Femur (tissue), 1 donor: ENCODE measurements at regions not wholly inside any gene's neighbourhood (a gene's known extent, or its start where the extent isn't known, plus 50 kb on each side); places are given as distances from the start of the nearest gene placed in this dataset.

ENCODE experiments used
- DNase-seq: peaks from one replicate; pipeline ENCODE4 v3.0.0-alpha.2; 2017

DNA sequence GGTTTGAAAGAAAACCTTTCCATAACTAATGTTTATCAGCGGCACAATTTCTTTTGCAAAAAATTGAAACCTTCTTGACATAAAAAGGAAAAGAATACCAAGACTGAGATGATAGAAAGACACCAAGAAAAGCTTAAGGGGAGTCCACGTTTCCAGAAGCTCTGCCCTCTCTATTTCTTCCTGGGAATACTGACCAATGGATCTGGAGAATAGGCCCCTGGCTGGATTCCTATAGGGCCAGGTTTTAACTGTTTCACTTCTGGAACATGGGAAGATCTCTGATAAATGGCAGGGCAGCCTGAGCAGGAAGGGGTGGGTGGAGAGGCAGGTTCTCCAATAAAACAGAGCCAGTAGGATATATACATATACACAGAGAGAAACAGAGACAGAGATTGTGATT, 413.4 kb upstream of the JARID2 start:
- DNase-seq: no peak

DNA sequence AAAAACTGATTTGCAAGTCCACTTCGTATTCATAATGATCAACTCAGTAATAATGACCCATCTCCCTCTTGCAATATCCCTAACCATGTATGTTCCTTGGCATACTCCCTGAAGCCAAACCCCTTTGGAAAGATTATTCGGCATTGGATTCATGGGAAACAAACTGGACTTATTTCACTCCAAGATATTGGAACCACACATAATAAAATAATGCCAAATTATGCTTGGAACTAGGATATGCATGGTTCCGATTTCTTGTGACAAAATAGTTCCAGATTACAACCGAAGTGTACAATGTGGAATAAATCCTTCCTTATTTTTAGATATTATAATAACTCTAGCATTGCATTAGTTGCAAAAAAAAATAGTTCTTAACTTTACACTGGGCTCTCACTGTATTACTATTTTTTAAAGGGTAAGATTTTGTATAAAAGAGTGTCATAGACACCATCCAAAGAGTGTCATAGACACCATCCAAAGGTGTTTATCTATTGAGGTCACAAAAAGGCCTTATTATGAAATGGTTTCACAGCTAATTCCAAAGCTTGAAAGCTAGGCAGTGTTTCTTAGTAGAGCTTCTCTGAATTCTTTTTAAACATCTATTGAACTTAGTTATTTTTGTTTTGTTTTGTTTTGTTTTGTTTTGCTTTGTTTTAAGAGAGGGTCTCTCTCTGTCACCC, 410.9 kb upstream of the JARID2 start:
- DNase-seq: no peak

DNA sequence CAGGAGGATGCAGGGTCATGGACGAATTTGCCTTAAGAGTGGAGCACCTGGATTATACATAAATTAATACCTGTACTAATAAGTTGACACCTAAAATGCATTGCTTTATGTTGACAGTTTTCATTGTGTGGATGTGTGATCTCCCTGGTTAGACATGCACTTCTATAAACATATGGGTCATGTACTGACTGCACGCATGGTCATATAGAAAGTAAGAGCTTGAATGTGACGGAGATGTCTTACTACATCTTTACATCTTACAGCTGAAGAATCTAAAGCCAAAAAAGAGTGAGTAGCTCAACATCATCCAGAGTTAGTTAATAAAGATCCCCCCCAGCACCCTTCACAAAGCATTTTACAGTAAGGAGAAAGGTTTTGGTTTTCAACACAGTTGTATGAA, 408.4 kb upstream of the JARID2 start:
- no peak for DNase-seq

DNA sequence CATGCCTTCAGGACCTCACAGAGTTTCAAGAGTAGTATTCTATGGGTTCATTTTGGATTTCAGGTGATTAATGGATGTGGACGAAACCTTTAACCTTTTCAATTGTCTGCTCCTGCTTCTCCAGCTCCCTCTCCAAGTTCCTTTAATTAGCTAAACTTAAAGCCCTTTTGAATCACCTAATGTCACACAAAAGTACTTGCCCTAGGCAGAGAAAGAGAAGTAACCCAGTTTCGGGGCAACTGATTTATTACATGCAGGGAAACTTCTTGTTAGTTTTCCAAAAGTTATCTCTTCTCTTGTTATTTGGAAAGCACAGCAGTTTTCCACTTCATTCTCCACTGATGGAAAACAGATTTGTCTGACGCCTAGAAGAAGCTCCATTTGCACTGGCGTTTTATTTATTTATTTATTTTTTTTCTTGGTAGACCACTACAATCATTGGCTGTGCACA, 407.7 kb upstream of the JARID2 start:
- DNase-seq: no peak

DNA sequence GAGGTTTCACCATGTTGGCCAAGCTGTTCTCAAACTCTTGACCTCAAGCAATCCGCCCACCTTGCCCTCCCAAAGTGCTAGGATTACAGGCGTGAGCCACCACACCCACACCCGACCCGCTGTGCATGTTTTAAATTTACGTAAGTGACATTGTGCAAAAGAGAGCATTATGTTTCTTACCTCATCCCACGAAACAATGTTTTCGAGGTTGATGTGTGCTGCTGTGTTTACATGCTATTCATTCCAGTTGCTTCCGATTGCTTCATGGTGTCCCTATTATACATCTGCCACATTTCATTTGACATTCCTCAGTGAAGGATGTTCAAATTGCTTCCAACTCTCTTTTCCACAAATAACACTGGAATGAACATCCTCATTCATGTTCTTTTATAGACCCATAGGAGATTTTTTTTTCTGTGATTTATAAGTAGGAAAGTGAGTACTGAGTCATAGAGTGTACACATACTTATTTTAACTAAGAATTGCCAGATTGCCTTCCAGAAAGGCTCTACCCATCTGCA, 403.9 kb upstream of the JARID2 start:
- no peak for DNase-seq

DNA sequence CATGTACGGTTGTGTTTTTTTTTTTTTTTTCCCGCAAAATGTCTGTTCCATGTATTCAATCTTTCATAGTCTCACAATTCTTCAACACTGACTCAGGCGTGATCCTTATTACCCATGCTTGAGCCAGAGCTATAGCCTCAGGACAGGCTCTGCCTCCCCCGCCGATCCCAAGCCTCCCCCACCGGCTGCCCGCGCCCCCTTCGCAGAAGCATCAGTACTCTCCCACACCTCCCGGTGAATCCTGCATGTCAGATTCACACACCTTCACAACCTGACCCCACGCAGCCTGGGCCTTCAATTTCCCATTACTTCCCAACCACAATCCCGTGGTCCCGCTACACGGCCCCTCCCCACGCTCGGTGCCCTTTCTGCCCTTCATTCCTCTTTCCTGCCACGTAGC, 401.5 kb upstream of the JARID2 start:
- no peak for DNase-seq

DNA sequence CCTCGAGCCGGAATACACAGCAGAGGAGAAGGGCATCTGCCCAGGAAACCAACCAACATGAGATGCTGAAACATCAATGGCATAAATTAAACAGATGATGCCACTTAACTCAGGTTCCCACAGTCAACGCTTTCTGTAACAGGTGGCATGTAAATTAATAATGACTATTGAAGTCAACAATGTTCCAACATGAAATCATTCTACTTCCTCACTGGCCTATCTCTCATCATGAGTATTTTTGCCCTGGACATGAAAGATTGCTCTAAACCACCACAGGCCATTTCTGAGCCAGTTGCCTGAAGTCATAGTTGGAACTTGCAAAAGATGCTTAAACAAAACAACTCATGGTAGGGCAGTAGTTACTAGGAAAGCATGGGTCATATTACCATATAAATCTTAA, 397.9 kb upstream of the JARID2 start:
- DNase-seq: no peak

DNA sequence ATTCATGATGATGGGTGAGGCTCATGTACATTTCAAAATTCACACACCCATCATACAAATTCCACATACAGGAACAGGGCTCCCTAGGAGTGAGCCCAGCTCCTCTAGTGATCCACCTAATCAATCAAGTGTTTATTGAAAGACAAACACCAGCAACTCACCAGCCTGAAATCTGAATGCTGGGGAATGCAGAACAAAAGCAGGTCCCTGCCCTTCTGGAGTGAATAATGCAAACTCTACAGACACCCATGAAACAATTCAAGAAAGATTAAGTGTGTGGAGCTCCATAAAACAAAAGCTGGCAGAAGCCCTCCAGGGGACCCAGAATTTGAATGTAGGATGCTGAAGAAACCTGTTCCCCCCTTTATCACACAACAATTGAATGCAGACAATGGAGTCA, 396.7 kb upstream of the JARID2 start:
- no peak for DNase-seq

DNA sequence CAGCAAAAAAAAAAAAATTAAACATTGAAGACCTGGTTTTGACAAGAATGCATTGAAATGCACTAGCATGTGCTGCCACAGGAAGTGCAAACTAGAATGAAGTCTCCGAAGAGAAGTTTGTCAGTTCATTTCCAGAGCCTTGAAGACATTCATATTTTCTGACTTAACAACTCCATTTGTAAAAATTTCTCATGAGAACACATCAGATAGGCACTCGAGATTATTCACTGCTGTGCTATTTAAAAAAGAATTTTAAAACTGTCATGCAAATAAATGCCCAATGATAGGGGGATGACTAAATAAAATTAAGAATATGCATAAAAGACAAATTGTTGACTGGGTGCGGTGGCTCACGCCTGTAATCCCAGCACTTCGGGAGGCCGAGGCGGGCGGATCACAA, 394.6 kb upstream of the JARID2 start:
- no peak for DNase-seq

DNA sequence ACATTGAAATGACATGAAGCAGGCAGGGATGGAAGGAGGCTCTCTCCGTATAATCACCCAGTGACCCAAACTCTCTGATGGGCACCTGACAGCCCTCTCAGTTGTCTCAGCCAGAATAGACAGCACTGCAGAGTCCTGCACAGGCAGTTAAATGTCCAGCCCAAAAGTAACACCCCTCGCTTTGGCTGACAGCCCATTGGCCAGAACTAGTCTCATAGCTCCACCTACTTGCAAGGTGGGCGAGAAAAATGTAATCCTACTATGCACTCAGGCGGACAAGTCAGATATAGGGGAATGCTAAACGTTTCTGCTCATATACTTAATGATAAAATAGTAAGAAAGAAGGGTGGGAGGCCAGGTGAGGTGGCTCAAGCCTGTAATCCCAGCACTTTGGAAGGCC, 393.5 kb upstream of the JARID2 start:
- no peak for DNase-seq

DNA sequence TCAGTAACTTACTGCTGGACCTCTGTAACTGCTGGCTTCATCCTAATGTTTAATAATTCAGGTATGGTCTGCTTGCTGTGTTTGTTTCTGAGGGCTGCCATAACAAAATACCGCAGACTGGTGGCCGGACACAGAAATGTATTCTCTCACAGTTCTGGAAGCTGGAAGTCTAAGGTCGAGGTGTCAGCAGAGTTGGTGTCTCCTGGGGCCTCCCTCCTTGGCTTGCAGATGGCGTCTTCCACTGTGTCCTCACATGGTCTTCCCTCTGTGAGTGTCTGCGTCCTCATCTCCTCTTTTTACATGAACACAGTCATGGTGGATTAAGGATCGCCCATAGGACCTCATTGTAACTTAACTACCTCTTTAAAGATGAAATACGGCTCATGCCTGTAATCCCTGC, 389.7 kb upstream of the JARID2 start:
- DNase-seq: no peak

DNA sequence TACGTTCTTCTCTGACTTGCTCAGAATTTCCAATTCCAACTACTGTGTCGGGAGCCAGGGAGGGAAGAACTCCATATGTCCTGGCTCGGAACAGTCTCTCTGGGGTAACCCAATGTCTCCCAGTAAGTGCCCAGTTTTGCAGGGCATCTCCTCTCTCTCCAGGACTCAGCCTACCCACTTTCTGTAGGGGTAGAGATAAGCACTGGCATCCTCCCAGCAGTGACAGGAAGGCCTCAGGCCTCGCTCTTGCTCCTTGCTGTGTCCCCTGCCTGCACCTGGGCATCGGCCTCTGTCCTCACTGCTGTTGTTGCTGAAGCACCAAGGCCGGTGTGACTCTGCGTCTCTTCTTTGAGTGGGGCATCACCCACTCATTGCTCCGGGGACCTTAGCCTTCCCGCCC, 388.9 kb upstream of the JARID2 start:
- no peak for DNase-seq

DNA sequence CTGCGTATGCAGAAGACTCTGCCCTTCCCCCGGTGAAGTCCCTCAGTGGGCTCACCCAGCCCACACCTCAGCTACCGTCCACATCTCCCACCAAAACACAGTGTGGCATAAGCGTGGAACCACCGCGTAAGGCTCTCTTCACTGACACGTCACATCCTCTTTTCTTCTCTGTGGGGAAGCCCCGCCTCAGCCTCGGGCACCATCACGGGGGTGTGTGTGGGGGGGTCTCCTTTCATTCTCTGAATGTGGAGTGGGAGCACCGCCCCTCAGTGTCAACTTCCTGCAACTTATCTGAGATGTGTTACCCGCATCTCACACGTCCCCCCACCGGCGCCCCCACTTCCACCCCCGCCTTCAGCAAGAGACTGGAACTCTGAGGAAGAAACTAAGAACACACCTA, 388.4 kb upstream of the JARID2 start:
- DNase-seq: no peak

DNA sequence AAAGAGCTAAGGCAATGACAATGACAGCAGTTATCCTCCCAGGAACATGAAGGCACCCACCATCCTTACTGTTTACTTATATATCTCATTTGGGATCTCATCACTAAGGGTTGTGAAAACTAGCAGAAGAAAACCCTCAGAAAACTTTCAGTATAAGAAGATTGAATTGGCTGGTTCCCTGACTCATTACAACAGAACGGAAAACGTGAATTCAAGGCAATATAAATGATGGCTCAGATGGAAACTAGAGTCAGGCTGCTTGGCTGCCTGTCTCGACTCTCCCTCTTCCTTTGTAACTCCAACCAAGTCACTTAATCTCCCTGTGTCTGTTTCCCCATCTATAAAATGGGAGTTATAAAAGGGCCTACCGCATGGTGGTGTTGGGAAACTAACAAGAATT, 387.1 kb upstream of the JARID2 start:
- no peak for DNase-seq

DNA sequence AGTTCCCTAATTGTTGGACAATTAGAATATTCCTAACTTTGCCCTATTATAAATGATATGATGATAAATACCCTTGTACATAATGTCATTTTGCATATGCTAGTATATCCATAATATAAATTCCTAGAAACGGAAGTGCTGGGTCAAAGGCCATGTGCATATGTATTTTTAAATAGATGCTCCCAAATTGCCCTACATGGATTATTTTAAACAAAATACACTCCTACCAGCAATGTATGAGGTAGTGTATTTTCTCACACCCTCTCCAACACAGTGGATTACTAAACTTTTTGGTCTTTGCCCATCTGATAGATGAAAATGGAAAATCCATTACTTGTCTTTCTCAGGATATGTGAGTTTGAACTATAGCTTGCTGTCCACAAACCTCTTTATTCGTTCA, 385.1 kb upstream of the JARID2 start:
- no peak for DNase-seq

DNA sequence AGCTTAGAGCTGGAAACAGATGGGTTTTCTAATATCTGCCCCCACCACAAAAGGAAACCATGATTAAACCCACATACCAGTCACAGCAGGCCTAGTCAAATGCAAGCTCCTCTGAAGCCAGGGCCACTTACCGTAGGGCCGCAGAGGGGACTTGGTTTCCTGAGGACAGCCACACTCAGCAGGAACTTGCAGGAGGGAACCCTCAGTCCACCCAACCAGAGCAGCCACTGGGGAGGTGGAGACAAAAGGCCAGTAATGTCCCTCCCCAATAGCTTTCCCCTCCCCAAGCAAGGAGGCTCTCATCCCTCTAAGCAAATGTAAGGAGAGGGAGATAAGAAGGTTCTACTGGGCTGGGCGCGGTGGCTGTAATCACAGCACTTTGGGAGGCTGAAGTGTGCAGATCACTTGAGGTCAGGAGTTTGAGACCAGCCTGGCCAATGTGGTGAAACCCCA, 384.4 kb upstream of the JARID2 start:
- no peak for DNase-seq

DNA sequence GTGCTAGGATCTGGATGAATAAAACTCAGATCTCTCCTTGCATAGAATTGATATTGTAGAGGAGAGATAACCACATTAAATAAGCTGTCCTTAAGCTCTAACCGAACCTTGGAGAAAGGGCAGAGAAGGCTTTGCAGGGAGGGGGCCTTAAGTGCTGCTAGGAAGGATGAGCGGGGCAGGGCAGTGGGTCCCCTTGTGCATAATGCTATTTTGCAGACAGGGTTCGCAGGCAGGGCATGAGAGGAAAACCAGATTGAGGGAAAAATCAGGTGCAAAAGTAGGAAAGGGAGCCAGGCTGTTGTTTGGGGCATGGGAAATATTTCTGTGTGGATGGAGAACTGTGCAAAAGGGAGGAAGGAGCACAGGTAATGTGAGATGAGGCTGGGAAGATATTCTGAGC, 383.0 kb upstream of the JARID2 start:
- DNase-seq: no peak

DNA sequence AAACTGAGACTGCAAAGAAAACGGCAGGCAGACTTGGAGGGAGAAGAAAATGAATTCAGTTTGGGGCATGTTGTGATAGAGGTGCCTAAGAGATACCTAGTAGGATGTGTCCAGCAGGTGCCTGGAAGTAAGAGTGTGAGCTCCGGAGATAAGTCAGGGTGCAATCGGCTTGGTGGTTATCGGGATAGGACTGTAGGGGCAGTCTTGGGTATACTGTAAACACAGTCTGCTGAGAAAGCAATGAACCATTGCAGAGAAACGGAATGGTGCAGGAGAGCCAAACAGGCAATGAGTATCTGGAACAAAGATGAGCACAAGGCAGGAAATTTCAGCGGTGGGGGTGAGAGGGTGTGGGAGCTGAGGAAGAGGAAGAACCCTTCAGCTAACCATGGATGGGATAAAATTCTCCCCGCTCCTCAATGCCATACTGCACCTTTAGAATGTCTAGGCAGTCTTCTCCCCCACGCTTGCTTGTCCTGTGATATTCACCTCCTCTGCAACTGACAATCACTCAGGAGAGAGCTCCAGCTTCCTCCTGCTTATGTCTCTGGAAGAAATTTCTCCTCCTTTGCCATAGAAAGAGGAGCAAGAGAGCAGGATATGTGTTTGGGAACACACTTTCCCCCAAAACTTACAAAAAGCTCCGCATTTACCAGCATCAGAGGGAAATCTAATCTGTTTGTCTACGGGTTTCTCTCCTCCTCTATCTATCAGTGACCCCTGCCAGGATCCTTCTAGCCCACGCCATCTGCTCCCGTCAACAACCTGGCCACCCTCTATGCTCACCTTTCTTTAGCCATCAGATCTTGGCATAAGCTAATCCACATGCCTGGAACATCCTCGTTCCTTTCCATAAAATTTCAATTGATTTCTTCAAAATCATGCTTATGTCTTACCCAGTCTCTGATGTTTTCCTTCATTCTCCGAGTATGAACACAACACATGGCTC, 381.7 kb upstream of the JARID2 start:
- no peak for DNase-seq

DNA sequence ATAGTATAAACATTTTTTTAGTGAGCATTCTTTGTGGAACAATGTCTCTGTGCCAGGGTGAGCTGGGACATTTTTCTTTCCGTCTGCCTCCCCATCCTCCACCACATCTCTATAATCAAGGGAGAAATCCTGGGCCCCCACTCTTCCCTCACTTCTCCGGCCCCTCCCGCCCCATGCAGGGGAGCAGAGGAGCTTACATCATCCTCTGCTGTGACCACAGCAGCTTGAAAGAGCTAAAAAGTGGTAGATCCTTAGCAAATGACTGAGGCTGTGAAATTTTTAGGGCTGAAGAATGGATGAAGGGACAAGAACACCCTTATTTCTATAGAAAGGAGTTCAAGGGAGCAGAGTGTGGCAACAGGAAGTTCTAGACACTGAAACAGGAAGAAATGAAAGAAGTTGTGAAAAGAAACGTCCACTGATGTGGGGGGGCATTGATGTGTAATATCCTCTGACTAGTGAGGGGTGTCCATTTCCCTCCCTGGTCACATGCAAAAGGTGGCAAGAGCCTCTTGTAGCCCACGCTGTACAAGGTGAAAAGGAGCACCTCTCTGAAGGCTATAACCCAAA, 380.3 kb upstream of the JARID2 start:
- no peak for DNase-seq

DNA sequence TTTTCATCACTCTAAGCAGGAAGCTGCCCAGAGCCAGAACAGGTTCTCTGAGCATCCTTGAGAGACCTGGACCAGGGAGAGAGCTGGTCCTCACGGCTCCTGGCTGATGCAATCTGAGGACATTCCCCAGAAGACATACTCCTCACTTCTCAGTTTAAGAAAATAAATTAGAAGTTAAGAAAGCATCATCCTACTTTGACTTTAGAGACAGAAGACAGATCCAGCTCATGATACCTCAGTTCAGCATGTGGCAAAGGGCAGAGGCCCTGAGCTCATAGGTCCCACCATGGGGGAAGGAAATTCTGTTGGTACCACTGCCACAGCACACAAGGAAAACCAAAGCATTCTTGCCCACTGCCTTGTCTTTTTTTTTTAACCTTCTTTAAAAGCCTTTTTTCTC, 378.1 kb upstream of the JARID2 start:
- DNase-seq: no peak

DNA sequence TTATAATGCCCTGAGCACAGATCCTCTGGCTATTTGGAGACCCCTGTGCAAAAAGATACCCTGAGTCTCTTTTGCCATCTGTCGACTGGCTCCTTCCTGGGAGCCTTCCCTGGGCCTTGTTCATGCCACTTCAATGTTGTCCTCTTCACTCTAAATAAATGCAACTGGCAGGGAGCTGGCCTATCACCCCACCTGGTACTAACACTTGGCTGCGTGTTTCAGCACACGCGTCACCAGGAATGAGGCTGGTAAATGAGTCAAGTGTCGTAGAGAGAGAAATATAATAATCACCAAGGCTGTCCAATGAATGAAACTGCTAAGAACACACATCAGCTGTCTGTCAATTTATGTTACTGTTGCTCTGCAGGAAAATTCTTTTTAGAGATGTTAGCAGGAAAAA, 374.6 kb upstream of the JARID2 start:
- no peak for DNase-seq

DNA sequence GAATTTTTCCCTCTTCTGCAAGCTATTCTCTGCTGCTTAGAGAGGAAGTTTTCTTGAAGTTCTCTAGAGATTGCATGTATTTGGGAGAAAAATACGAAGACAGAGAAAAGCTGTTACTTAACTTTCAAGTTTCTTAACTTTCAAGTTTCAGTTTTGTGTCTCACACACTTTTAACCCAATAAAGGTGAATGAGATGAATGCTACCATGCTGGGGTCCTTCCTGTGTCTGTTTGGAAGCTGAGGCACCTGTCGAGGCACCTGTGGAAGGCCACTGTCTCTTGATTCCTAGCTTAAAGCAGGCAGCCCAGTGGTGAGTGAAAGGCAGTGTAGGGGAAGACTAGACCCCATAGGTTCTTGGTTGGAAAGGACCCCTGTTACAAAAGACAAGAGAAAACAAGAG, 372.8 kb upstream of the JARID2 start:
- DNase-seq: no peak

DNA sequence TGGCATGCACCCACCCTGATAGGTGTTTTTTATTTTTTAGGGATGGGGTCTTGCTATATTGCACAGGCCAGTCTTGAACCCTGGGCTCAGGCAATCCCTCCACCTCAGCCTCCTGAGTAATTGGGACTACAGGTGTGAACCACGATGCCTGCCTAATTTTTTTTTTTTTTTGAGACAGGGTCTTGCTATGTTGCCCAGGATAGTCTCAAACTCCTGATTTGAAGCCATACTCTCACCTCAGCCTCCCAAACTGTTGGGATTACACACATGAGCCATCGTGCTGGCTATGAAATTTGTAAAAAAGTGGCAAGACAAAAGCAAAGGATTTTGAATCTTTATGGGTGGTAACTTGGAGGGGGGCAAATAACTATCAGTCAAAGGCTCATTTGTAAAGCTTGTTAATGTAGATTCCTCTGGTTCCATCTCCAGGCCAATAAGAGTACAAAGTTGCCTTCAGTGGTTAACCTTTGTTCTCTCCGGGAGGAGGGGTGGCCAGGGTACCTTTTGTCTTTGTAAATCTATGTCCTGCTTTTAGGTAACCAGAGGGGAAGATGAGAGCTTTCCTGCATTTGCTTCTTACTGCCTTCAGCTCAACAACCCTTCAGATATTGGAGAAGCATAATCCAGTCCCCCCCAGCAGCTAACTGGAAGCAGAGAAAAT, 372.0 kb upstream of the JARID2 start:
- DNase-seq: no peak
